Stomach (tissue), 8 donors: ENCODE measurements at regions not wholly inside any gene's neighbourhood (a gene's known extent, or its start where the extent isn't known, plus 50 kb on each side); places are given as distances from the start of the nearest gene placed in this dataset.

ENCODE experiments used
- DNase-seq, 2 donors: peaks; one replicate each; pipeline versions ENCODE4 v3.0.0 to v3.0.0-alpha.2; 2013 to 2019
- H3K27ac ChIP-seq, 5 donors: fragments of 200-600 bp in 4 of 5; sonication (generic) in 4 of 5; one replicate each; pipeline ENCODE4 v1.5.1; 2013 to 2019; ENCODE audit warnings: mild to moderate bottlenecking in 1 of 5, moderate library complexity in 1 of 5
- H3K27me3 ChIP-seq, 3 donors: fragments of 200-600 bp; sonication (generic); one replicate each; pipeline ENCODE4 v1.5.1; 2017 to 2019; ENCODE audit warnings: mixed run types in 1 of 3
- H3K36me3 ChIP-seq, 4 donors: fragments of 200-600 bp; sonication (generic); 1 replicate in 3 of 4; 2 replicates in 1 of 4; pipeline ENCODE4 v1.5.1; 2016 to 2019
- H3K4me1 ChIP-seq, 4 donors: fragments of 200-600 bp; sonication (generic); one replicate each; pipeline ENCODE4 v1.5.1; 2016 to 2019
- H3K4me3 ChIP-seq, 4 donors: fragments of 200-600 bp; sonication (generic) in 3 of 4; one replicate each; pipeline ENCODE4 v1.5.1; 2016 to 2019; ENCODE audit warnings: mild to moderate bottlenecking in 1 of 4
- H3K9me3 ChIP-seq, 4 donors: fragments of 200-600 bp; sonication (generic); one replicate each; pipeline ENCODE4 v1.5.1; 2016 to 2019
- CTCF ChIP-seq, 7 experiments: fragments of 450-650 bp in 4 of 7; fragments of 200-600 bp in 3 of 7; sonication (generic) in 3 of 7; IDR thresholded peaks; one replicate each; pipeline ENCODE4 v1.5.1; 2016 to 2019; ENCODE audit warnings: antibody characterized with exemption in 7 of 7, control low read depth in 2 of 7, mild to moderate bottlenecking in 1 of 7
- EP300 ChIP-seq: sonication (generic); formaldehyde crosslinking; IDR thresholded peaks from one replicate; pipeline ENCODE4 v1.6.1; 2017; ENCODE audit warnings: antibody characterized with exemption
- POLR2A ChIP-seq, 4 donors: fragments of 450-650 bp; IDR thresholded peaks; one replicate each; pipeline ENCODE4 v1.6.1; 2016; ENCODE audit warnings: antibody characterized with exemption in 4 of 4, control low read depth in 2 of 4, mild to moderate bottlenecking in 1 of 4, moderate library complexity in 1 of 4
- POLR2AphosphoS5 ChIP-seq, 3 donors: sonication (generic); formaldehyde crosslinking; IDR thresholded peaks; one replicate each; pipeline ENCODE4 v1.6.1; 2016; ENCODE audit warnings: antibody characterized with exemption in 3 of 3
- WGBS, 5 donors: extraction: QIAGEN DNeasy Blood & Tissue Kit in 3 of 5; methylation state at CpG; one replicate each; pipeline versions ENCODE4 v1.1.5 to v1.1.7; 2013 to 2018; 5-methylcytosine and 5-hydroxymethylcytosine counted together
- intact Hi-C: fragments of 100-400 bp; cut with DNase I; formaldehyde crosslinking; loops from one replicate; pipeline ENCODE4 v1.15.1; 2023; ENCODE audit warnings: low total_unique reads
- donor health status: healthy with polysubstance abuse.
- donor health status: Bipolar disorder and iron deficiency.
- donor health status: healthy.

GRCh38 chr16:89034573-89034961 is 57.6 kb upstream of the CBFA2T3 start:
- Histone ChIP-seq H3K36me3 (no peaks in the 10 kb centered on the region), H3K9me3 (peaks cover 0 to 7% (median 3%) of the 10 kb centered on the region in 4 donors), H3K4me3 (no peak overlapping the region), H3K27ac (no peak overlapping the region), H3K27me3 (peaks cover 4 to 63% (median 34%) of the 10 kb centered on the region in 3 donors), H3K4me1 (no peaks in the 10 kb centered on the region)
- 34 to 51% (median 38%) methylated on average over 3 to 10 of the region's 10 CpGs for WGBS, 5 donors
- DNase-seq = no peak
- TF ChIP-seq POLR2AphosphoS5 (IDR thresholded peaks at IDR 0.05) = no peak
- no peak for TF ChIP-seq POLR2A (IDR thresholded peaks at IDR 0.05)
- no peak for TF ChIP-seq CTCF (IDR thresholded peaks at IDR 0.05)
- TF ChIP-seq EP300 = no peak
- intact Hi-C loops = no loop called here

GRCh38 chr16:89034971-89035668 is 58.1 kb upstream of the CBFA2T3 start:
- WGBS, 5 donors = 44 to 47% (median 47%) methylated on average over 23 of the region's 23 CpGs
- Histone ChIP-seq H3K4me1 (no peaks in the 10 kb centered on the region), H3K36me3 (no peaks in the 10 kb centered on the region), H3K4me3 (no peak overlapping the region), H3K27me3 (peaks cover 4 to 69% (median 35%) of the 10 kb centered on the region in 3 donors), H3K27ac (no peak overlapping the region), H3K9me3 (peaks cover 0 to 7% (median 3%) of the 10 kb centered on the region in 4 donors)
- intact Hi-C loops = no loop called here
- no peak for DNase-seq
- no peak for TF ChIP-seq EP300
- no peak for TF ChIP-seq POLR2AphosphoS5 (IDR thresholded peaks at IDR 0.05)
- TF ChIP-seq CTCF (IDR thresholded peaks at IDR 0.05) = no peak
- no peak for TF ChIP-seq POLR2A (IDR thresholded peaks at IDR 0.05)

- DNase-seq = no peak
- Histone ChIP-seq H3K36me3 (no peaks in the 10 kb centered on the region), H3K9me3 (peaks cover 0 to 5% (median 2%) of the 10 kb centered on the region in 4 donors), H3K27ac (no peak overlapping the region), H3K27me3 (peaks cover 4 to 77% (median 42%) of the 10 kb centered on the region in 3 donors), H3K4me3 (no peak overlapping the region), H3K4me1 (no peaks in the 10 kb centered on the region)
- TF ChIP-seq POLR2AphosphoS5 (IDR thresholded peaks at IDR 0.05) (no peak), EP300 (no peak), POLR2A (IDR thresholded peaks at IDR 0.05) (no peak), CTCF (IDR thresholded peaks at IDR 0.05) (no peak)
- intact Hi-C loops = no loop called here
- WGBS, 5 donors = 60 to 75% (median 62%) methylated on average over 18 to 22 of the region's 22 CpGs
These were observed 57.7 kb upstream of the ACSF3 start for GRCh38 chr16:89035669-89036570.

GRCh38 chr16:89036776-89037175 is 56.9 kb upstream of the ACSF3 start:
- DNase-seq = no peak
- intact Hi-C loops = no loop called here
- no peak for TF ChIP-seq EP300
- TF ChIP-seq CTCF (IDR thresholded peaks at IDR 0.05) = no peak
- TF ChIP-seq POLR2AphosphoS5 (IDR thresholded peaks at IDR 0.05) = no peak
- no peak for TF ChIP-seq POLR2A (IDR thresholded peaks at IDR 0.05)
- no peaks in the 10 kb centered on the region for H3K36me3 ChIP-seq
- no peak overlapping the region for H3K27ac ChIP-seq
- H3K4me1 ChIP-seq = no peaks in the 10 kb centered on the region
- H3K9me3 ChIP-seq = no peaks in the 10 kb centered on the region
- H3K4me3 ChIP-seq = no peak overlapping the region
- WGBS, 5 donors = 81 to 88% (median 85%) methylated on average over 14 to 15 of the region's 15 CpGs
- peaks cover 4 to 85% (median 49%) of the 10 kb centered on the region in 3 donors for H3K27me3 ChIP-seq
